Brain pericyte (primary cell): ENCODE measurements at regions not wholly inside any gene's neighbourhood (a gene's known extent, or its start where the extent isn't known, plus 50 kb on each side); places are given as distances from the start of the nearest gene placed in this dataset.

Experiments
- DNase-seq: peaks from one replicate; pipeline ENCODE4 v3.0.0-alpha.2; 2012; ENCODE audit warnings: low read depth, low spot score

- DNase-seq, result no peak
These were observed 502.7 kb downstream of the SOX2 start for GRCh38 chr3:182214416-182214815.

GRCh38 chr3:182215881-182216280 lies 504.2 kb downstream of the SOX2 start:
- DNase-seq, result no peak

- no peak for DNase-seq
These were observed 504.7 kb downstream of the SOX2 start for GRCh38 chr3:182216311-182216970.

GRCh38 chr3:182220013-182220412 lies 508.3 kb downstream of the SOX2 start:
- no peak for DNase-seq

GRCh38 chr3:182220471-182220870 lies 508.7 kb downstream of the SOX2 start:
- no peak for DNase-seq

GRCh38 chr3:182226995-182227394 lies 515.3 kb downstream of the SOX2 start:
- no peak for DNase-seq

GRCh38 chr3:182233405-182233804 lies 521.7 kb downstream of the SOX2 start:
- DNase-seq, result no peak

- DNase-seq, result no peak
These were observed 522.2 kb downstream of the SOX2 start for GRCh38 chr3:182233957-182234356.

GRCh38 chr3:182234881-182235280 lies 523.2 kb downstream of the SOX2 start:
- DNase-seq, result no peak

GRCh38 chr3:182235504-182235903 lies 523.8 kb downstream of the SOX2 start:
- no peak for DNase-seq

- DNase-seq, result no peak
These were observed 526.4 kb downstream of the SOX2 start for GRCh38 chr3:182238126-182238525.

GRCh38 chr3:182239316-182239715 lies 527.6 kb downstream of the SOX2 start:
- no peak for DNase-seq

- no peak for DNase-seq
These were observed 528.7 kb downstream of the SOX2 start for GRCh38 chr3:182240474-182240873.

GRCh38 chr3:182241196-182241765 lies 529.6 kb downstream of the SOX2 start:
- no peak for DNase-seq

- no peak for DNase-seq
These were observed 530.2 kb downstream of the SOX2 start for GRCh38 chr3:182241766-182242488.

GRCh38 chr3:182242489-182242942 lies 530.8 kb downstream of the SOX2 start:
- no peak for DNase-seq

- DNase-seq, result no peak
These were observed 531.9 kb downstream of the SOX2 start for GRCh38 chr3:182243625-182244024.

GRCh38 chr3:182244222-182244971 lies 532.7 kb downstream of the SOX2 start:
- no peak for DNase-seq

- no peak for DNase-seq
These were observed 533.3 kb downstream of the SOX2 start for GRCh38 chr3:182245059-182245458.

- no peak for DNase-seq
These were observed 535.1 kb downstream of the SOX2 start for GRCh38 chr3:182246870-182247269.

GRCh38 chr3:182248349-182248880 lies 536.7 kb downstream of the SOX2 start:
- DNase-seq, result no peak

- no peak for DNase-seq
These were observed 540.5 kb upstream of the ATP11B start for GRCh38 chr3:182252802-182253201.
